Mesenchymal stem cell (in vitro differentiated cells and primary cell): ENCODE measurements at regions not wholly inside any gene's neighbourhood (a gene's known extent, or its start where the extent isn't known, plus 50 kb on each side); places are given as distances from the start of the nearest gene placed in this dataset.
"Not testable (repeated sequence)": the region's sequence is repeated elsewhere in the genome, so short reads cannot be mapped to it uniquely, and the experiment has no call there.

Source experiments
- DNase-seq: peaks from one replicate; pipeline ENCODE4 v3.0.0-alpha.2; 2013
- H2AFZ ChIP-seq: one replicate; pipeline ENCODE4 v1.6.1; 2013; ENCODE audit warnings: low read depth, mild to moderate bottlenecking, control low read depth, inconsistent platforms, low read length, moderate library complexity
- H2AK5ac ChIP-seq: 2 replicates; pipeline ENCODE4 v1.6.1; 2013; ENCODE audit warnings: low read length, moderate library complexity, mild to moderate bottlenecking, inconsistent platforms; ENCODE audit not compliant: severe bottlenecking
- H2BK120ac ChIP-seq: one replicate; pipeline ENCODE4 v1.6.1; 2013; ENCODE audit warnings: low read depth, mild to moderate bottlenecking, inconsistent platforms, low read length, moderate library complexity
- H2BK12ac ChIP-seq, 2 experiments: one replicate each; pipeline ENCODE4 v1.6.1; 2013; ENCODE audit warnings: inconsistent platforms in 2 of 2, low read length in 2 of 2, mild to moderate bottlenecking in 2 of 2, moderate library complexity in 2 of 2, control low read depth in 1 of 2
- H2BK15ac ChIP-seq: one replicate; pipeline ENCODE4 v1.6.1; 2013; ENCODE audit warnings: mild to moderate bottlenecking, low read depth, inconsistent platforms; ENCODE audit not compliant: poor library complexity, severe bottlenecking
- H2BK5ac ChIP-seq: 2 replicates; pipeline ENCODE4 v1.6.1; 2013; ENCODE audit warnings: low read depth, mild to moderate bottlenecking, low read length, control low read depth, inconsistent platforms; ENCODE audit not compliant: poor library complexity, severe bottlenecking
- H3K14ac ChIP-seq, 2 experiments: one replicate each; pipeline ENCODE4 v1.6.1; 2013; ENCODE audit warnings: inconsistent platforms in 2 of 2, low read length in 2 of 2, control low read depth in 1 of 2, mild to moderate bottlenecking in 1 of 2, moderate library complexity in 1 of 2
- H3K18ac ChIP-seq, 2 experiments: one replicate each; pipeline ENCODE4 v1.6.1; 2013; ENCODE audit warnings: inconsistent platforms in 2 of 2, low read length in 2 of 2, control low read depth in 1 of 2, low read depth in 1 of 2, mild to moderate bottlenecking in 1 of 2
- H3K23ac ChIP-seq, 2 experiments: one replicate each; pipeline ENCODE4 v1.6.1; 2013; ENCODE audit warnings: inconsistent platforms in 2 of 2, low read length in 2 of 2, mild to moderate bottlenecking in 2 of 2, moderate library complexity in 2 of 2, control low read depth in 1 of 2
- H3K27ac ChIP-seq: 2 replicates; pipeline ENCODE4 v1.5.1; 2013; ENCODE audit warnings: mild to moderate bottlenecking, moderate library complexity, low read length, control low read depth, inconsistent platforms; ENCODE audit not compliant: poor library complexity, severe bottlenecking
- H3K27me3 ChIP-seq, 2 experiments: 2 replicates each; pipeline versions ENCODE4 v1.6.1 to v1.7.0; 2013; ENCODE audit warnings: low read length in 2 of 2, mild to moderate bottlenecking in 2 of 2, moderate library complexity in 2 of 2, control low read depth in 1 of 2, inconsistent platforms in 1 of 2; ENCODE audit not compliant: control insufficient read depth in 1 of 2, insufficient read depth in 1 of 2
- H3K36me3 ChIP-seq, 2 experiments: 2 replicates each; pipeline versions ENCODE4 v1.6.1 to v1.7.0; 2013; ENCODE audit warnings: low read length in 2 of 2, control low read depth in 1 of 2, inconsistent platforms in 1 of 2, low read depth in 1 of 2, mild to moderate bottlenecking in 1 of 2; ENCODE audit not compliant: insufficient read depth in 2 of 2, control insufficient read depth in 1 of 2
- H3K4ac ChIP-seq, 2 experiments: one replicate each; pipeline ENCODE4 v1.6.1; 2013; ENCODE audit warnings: inconsistent platforms in 2 of 2, low read length in 2 of 2, mild to moderate bottlenecking in 2 of 2, moderate library complexity in 2 of 2, control low read depth in 1 of 2, low read depth in 1 of 2
- H3K4me1 ChIP-seq: 2 replicates; pipeline ENCODE4 v1.6.1; 2013; ENCODE audit warnings: low read depth, low read length, control low read depth; ENCODE audit not compliant: control insufficient read depth, insufficient read depth
- H3K4me2 ChIP-seq: 2 replicates; pipeline ENCODE4 v1.6.1; 2013; ENCODE audit warnings: low read length, mild to moderate bottlenecking, inconsistent platforms; ENCODE audit not compliant: poor library complexity, severe bottlenecking
- H3K4me3 ChIP-seq, 2 experiments: 2 replicates each; pipeline versions ENCODE4 v1.5.1 to v1.7.0; 2013; ENCODE audit warnings: low read length in 2 of 2, mild to moderate bottlenecking in 2 of 2, control low read depth in 1 of 2, low read depth in 1 of 2; ENCODE audit not compliant: insufficient read depth in 1 of 2
- H3K79me1 ChIP-seq: replicated peaks from 2 replicates; pipeline ENCODE4 v1.6.1; 2013; ENCODE audit warnings: mild to moderate bottlenecking, control low read depth, low read length, inconsistent platforms; ENCODE audit not compliant: poor library complexity, severe bottlenecking
- H3K9ac ChIP-seq: 2 replicates; pipeline ENCODE4 v1.7.0; 2013; ENCODE audit warnings: mild to moderate bottlenecking, low read length, moderate library complexity
- H3K9me3 ChIP-seq: 2 replicates; pipeline ENCODE4 v1.7.0; 2013; ENCODE audit warnings: mild to moderate bottlenecking, low read length; ENCODE audit not compliant: control insufficient read depth
- H4K8ac ChIP-seq: one replicate; pipeline ENCODE4 v1.6.1; 2013; ENCODE audit warnings: inconsistent platforms, mild to moderate bottlenecking, low read length, moderate library complexity
- H4K91ac ChIP-seq: one replicate; pipeline ENCODE4 v1.6.1; 2013; ENCODE audit warnings: mild to moderate bottlenecking, low read length, inconsistent platforms
- WGBS: methylation state at CpG from one replicate; pipeline ENCODE4 v1.1.7; 2013; ENCODE audit warnings: mixed read lengths; 5-methylcytosine and 5-hydroxymethylcytosine counted together

DNA sequence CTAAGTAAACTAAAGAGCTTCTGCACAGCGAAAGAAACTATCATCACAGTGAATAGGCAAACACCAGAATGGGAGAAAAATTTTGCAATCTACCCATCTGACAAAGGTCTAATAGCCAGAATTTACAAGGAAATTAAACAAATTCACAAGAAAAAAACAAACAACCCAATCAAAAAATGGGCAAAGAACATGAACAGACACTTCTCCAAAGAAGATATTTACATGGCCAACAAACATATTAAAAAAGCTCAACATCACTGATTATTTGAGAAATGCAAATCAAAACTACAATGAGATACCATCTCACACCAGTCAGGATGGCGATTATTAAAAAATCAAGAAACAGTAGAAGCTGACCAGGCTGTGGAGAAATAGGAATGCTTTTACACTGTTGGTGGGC, 121.9 kb upstream of the KCNJ18 start:
- H3K27ac ChIP-seq, H2BK15ac ChIP-seq, H3K4me2 ChIP-seq, H4K91ac ChIP-seq, H3K23ac ChIP-seq, H3K27me3 ChIP-seq, H3K4me1 ChIP-seq, H3K18ac ChIP-seq, H3K9me3 ChIP-seq, H2BK120ac ChIP-seq, H2BK5ac ChIP-seq, H4K8ac ChIP-seq, H3K9ac ChIP-seq, DNase-seq, H3K4me3 ChIP-seq, H2AK5ac ChIP-seq, H3K14ac ChIP-seq, H2AFZ ChIP-seq, H3K36me3 ChIP-seq, H3K79me1 ChIP-seq, H2BK12ac ChIP-seq, H3K4ac ChIP-seq: not testable (repeated sequence)
- WGBS, result 25% methylated on average over 2 of the region's 2 CpGs

DNA sequence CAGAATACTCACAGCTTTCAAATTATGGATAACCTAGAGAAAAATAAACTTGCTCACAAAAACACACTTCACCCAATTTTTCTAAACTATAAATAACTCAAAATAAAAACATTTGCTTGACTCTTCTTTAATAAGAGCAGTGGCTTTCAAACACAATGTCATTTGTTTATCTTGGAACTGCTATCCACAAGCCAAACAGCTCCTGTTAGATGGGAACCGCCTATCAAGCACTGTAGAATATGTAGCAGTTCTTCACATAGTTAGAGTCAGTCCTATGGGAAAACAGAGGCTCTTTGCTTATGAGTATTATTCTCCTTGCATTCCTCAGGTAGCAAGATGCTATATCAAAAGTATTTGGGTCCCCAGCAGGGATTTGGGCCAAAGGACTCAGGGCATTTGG, 120.2 kb upstream of the KCNJ18 start:
- H3K4ac ChIP-seq, H3K4me1 ChIP-seq, H2BK15ac ChIP-seq, H3K4me2 ChIP-seq, H3K9ac ChIP-seq, H3K9me3 ChIP-seq, H3K79me1 ChIP-seq, H2BK120ac ChIP-seq, H2BK5ac ChIP-seq, H4K8ac ChIP-seq, H3K36me3 ChIP-seq, H3K23ac ChIP-seq, H2AK5ac ChIP-seq, H3K27me3 ChIP-seq, H3K4me3 ChIP-seq, H4K91ac ChIP-seq, H2BK12ac ChIP-seq, H3K27ac ChIP-seq, DNase-seq, H2AFZ ChIP-seq, H3K14ac ChIP-seq, H3K18ac ChIP-seq: not testable (repeated sequence)
- WGBS, result no CpG with 5 or more reads among the region's 1 CpG

DNA sequence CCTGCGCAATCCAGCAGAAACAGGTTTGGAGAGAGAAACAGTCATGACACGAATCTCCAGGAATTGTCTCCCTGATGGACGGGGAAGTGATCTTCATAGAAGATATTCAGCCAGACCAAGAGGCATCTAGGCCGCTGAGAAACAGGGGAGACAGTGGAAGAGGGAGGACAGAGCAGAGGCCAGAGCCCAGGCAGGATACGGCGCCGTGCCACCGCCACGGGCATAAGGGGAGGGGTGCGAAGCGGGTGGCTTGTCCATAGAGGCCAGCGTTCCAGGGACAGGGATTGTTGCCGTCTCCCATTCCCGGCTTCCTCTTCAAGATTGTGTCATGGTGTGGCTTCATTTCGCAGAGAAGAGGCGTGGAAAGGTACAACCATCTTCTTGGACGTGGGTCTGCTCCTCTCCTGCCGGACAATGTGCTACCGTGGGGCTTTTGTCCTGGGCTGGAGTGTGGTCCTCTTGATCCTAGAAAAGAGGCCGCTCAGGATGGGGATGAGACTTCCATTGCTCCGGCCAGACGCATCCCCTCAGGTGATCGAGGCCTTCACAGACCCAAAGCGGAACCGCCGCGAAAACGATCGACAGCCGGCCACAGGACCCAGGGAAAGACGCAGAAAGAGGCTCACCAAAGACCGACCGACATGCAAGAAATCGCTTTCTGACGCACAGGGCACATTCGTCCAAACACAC, 118.9 kb upstream of the KCNJ18 start:
- Histone ChIP-seq H3K4me3 (peak overlapping the region in 1 of 2 experiments; percentile 90), H3K9ac (peak overlapping the region; percentile 92)
- not testable (repeated sequence) for H2AK5ac ChIP-seq, DNase-seq, H3K23ac ChIP-seq, H2BK12ac ChIP-seq, H3K27me3 ChIP-seq, H3K27ac ChIP-seq, H2BK120ac ChIP-seq, H3K79me1 ChIP-seq, H2BK15ac ChIP-seq, H4K91ac ChIP-seq, H3K4me2 ChIP-seq, H2BK5ac ChIP-seq, H2AFZ ChIP-seq, H4K8ac ChIP-seq, H3K18ac ChIP-seq, H3K4me1 ChIP-seq, H3K9me3 ChIP-seq, H3K4ac ChIP-seq, H3K14ac ChIP-seq, H3K36me3 ChIP-seq
- 85% methylated on average over 30 of the region's 36 CpGs for WGBS

DNA sequence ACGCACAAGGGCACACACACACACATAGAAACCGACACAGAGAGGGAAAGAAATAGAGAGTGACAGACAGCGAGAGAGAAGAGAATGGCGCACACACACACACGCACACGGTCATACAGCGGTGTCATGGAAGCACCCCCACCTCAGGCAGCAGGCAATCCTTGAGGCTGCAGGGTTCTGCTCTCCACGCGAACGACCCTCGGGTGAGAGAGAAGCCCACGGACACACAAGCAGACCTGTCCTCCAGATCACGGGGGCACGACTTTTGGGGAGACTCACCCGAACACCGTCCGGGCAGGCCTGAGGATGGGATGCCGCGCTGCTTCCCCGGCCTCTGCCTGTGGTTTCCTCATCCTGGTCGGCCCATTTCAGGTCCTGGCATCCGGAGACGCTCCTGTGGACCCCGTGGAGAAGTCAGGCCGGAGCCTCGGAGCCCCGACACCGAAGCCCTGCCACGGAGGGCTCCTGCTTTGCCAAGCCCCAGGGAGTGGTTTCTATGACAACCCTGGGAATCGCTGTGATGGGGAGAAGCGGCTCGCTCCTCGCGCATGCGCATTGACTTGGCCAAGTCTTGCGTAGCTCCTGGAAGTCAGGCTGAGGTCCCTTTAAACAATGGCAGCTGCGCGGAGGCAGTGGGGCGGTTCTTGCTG, 118.2 kb upstream of the KCNJ18 start:
- no peak overlapping the region for H3K14ac ChIP-seq
- H2BK5ac ChIP-seq, result no peak overlapping the region
- H3K79me1 ChIP-seq, result no peaks in the 10 kb centered on the region
- DNase-seq, result no peak
- no peaks in the 10 kb centered on the region for H3K9me3 ChIP-seq
- H3K4ac ChIP-seq, result no peak overlapping the region
- H3K4me2 ChIP-seq, result no peak overlapping the region
- no peak overlapping the region for H2BK120ac ChIP-seq
- H4K91ac ChIP-seq, result no peak overlapping the region
- peak overlapping the region in 1 of 2 experiments; percentile 90 for H3K4me3 ChIP-seq
- H3K9ac ChIP-seq, result peak overlapping the region; percentile 92
- no peak overlapping the region for H2AFZ ChIP-seq
- H2AK5ac ChIP-seq, result no peak overlapping the region
- H2BK15ac ChIP-seq, result no peak overlapping the region
- no peak overlapping the region for H2BK12ac ChIP-seq
- peaks cover 0 to 2% of the 10 kb centered on the region in 2 experiments for H3K36me3 ChIP-seq
- H3K23ac ChIP-seq, result no peak overlapping the region
- 83% methylated on average over 32 of the region's 39 CpGs for WGBS
- no peaks in the 10 kb centered on the region for H3K4me1 ChIP-seq
- no peak overlapping the region for H3K18ac ChIP-seq
- no peak overlapping the region for H3K27ac ChIP-seq
- no peak overlapping the region for H4K8ac ChIP-seq
- no peaks in the 10 kb centered on the region for H3K27me3 ChIP-seq
